GM19035 (cell line): ENCODE measurements at regions not wholly inside any gene's neighbourhood (a gene's known extent, or its start where the extent isn't known, plus 50 kb on each side); places are given as distances from the start of the nearest gene placed in this dataset.
"Not testable (repeated sequence)": the region's sequence is repeated elsewhere in the genome, so short reads cannot be mapped to it uniquely, and the experiment has no call there.

Source experiments
- ATAC-seq: cut with Tn5 transposase; IDR thresholded peaks from one replicate; pipeline ENCODE4 v1.9.1; 2021; ENCODE audit not compliant: unreplicated experiment

DNA sequence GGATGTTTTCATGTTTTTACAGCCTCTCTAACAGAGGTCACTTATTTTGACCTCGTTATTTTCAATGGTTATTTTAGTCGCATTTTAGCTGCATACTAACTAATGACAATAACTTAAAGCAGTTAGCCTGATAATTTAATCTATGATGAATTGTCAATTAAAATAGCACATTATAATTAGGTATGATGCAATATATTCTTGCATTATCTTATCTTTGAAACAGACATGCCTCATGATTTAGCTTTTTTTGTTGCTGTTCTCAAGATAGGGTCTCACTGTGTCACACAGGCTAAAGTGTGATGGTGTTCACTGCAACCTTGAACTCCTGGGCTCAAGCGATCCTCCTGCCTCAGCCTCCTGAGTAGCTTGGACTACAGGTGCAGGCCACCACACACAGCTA lies 126.4 kb downstream of the KBTBD2 start:
- ATAC-seq, result no peak

DNA sequence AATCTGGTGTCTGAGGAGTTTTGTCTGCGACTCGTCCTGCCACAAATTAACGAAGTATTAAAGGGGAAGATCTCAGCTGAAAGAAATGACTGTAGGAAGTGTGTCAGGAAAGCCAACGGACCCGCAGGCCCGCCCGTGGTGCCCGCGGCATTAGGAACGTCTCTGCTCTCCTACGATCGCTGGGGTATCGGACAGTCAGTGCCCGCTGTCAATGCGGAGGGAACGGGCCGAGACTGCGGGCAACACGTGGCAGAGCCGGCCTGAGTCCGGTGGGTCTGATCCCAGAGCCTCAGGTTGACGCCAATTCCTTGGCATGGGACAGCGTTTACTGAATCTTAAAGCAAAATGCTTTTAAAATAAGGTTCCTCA lies 128.7 kb downstream of the KBTBD2 start:
- ATAC-seq, result no peak

DNA sequence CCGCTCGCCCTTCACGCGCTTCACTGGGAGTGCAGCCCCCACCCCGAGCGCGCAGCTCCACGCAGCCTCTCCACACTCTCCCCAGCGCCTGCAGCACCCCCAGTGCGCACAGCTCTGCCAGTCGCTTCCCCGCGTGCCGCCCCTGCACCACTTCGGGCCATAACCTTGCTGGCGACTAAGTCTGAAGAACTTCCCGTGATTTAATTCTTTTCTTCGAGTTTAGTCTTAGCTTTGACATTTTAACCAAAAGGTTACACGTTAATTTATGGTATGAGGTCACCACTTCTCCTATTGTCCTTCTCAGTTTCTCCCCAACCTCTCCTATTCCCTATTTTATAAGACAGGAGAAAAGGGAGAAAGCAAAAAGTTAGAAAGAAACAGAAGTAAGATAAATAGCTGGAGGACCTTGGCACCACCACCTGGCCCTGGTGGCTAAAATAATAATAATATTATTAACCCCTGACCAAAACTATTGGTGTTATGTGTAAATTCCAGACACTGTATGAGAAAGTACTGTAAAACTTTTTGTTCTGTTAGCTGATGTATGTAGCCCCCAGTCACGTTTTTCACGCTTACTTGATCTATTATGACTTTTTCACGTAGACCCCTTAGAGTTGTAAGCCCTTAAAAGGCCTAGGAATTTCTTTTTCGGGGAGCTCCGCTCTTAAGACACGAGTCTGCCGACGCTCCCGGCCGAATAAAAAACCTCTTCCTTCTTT lies 129.2 kb downstream of the KBTBD2 start:
- ATAC-seq, result not testable (repeated sequence)

DNA sequence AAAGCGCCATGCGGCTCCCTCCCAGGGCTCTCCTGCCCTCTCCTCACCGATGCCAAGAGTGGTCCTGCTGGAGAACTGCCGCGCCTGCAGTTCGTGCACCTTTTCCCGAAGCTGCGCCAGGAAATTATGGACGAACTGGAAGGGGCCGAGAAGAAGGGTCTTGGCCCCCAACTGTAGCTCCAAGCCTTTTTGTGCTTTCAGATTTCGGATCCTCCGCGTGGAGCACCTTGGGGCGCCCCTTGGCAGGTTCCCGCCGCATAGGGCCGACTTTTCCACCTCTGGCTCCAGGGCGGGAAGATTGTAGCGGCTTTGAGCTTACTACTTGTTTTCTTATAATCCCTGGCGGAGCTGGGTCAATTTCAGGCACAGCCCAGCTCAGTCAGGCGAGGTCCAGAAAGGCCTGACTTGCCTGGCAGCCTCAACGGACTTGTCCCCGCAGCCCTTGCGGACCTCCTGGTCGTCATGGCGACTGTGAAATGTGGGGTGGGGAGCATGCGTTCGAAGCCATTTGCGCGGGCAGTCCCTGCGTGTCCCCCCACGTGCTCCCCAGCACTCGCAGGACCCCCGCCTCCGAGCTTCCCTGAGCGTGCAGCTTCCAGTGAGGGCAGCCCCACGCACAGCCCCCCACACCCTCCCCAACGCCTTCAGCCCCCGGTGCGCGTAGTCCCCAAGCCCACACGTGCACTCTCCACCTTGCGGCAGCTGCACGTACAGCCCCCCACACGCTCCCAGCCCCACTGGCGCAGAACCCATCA lies 129.9 kb downstream of the KBTBD2 start:
- no peak for ATAC-seq

DNA sequence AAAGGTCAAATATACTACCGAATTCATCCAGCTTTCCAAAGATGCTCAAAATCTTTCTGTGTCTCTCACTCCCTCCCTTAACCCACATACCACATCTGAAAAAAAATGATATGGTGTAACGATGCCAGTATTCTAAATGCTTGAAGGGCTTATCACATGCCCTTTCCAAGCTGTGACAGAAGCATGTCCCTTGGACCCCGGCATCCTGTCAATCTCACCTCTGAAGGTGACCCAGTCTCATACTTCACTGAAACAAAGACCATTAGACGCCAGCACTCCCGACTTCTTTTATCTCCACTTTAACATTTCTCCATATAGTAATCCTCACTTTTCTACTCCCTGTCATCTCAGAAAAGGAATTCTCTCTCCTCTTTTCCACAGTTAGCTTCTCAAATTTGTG lies 130.8 kb downstream of the KBTBD2 start:
- ATAC-seq, result not testable (repeated sequence)

DNA sequence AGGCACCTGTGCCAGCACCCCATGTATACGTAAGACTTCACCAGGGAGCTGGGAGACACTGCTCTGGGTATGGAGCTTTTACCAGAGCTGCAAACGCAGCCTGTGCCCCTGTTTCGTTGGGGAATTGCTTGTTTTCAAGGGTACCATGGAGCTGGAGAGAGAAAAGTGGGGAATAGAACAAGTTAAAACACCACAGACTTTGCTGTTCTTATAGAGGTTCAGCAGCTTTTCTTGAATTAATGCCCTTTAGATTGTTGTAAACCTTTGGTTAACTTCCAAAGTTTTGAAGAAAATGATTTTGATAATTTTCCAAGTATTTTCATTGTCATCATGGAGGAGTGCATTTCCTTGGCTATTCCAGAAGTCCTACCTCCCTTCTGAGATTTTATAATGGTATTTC lies 131.7 kb downstream of the KBTBD2 start:
- ATAC-seq, result not testable (repeated sequence)

DNA sequence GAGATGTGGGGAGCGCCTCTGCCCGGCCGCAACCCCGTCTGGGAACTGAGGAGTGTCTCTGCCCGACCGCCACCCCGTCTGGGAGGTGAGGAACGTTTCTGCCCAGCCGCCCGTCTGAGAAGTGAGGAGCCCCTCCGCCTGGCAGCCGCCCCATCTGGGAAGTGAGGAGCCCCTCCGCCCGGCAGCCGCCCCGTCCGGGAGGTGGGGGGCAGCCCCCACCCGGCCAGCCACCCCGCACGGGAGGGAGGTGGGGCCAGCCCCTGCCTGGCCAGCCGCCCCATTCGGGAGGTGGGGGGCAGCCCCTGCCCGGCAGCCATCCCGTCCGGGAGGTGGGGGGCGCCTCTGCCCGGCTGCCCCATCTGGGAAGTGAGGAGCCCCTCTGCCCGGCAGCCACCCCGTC lies 137.7 kb downstream of the KBTBD2 start:
- ATAC-seq, result not testable (repeated sequence)

DNA sequence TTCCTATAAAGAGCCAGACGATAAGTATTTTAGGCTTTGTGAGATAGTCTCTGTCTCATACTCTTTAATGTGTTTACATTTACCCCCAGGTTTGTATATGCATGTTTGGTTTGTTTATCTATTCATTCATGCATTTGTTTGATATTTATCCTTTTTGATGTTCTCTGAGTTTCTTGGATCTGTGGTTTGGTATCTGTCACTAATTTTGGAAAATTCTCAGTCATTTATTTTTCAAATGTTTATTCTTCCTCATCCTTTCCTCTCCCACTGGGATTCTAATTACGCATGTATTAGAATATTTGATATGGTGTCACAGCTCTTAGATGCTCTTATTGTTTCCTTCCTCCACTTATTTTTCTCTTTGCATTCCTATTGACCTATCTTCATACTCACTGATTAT lies 143.2 kb downstream of the KBTBD2 start:
- not testable (repeated sequence) for ATAC-seq

DNA sequence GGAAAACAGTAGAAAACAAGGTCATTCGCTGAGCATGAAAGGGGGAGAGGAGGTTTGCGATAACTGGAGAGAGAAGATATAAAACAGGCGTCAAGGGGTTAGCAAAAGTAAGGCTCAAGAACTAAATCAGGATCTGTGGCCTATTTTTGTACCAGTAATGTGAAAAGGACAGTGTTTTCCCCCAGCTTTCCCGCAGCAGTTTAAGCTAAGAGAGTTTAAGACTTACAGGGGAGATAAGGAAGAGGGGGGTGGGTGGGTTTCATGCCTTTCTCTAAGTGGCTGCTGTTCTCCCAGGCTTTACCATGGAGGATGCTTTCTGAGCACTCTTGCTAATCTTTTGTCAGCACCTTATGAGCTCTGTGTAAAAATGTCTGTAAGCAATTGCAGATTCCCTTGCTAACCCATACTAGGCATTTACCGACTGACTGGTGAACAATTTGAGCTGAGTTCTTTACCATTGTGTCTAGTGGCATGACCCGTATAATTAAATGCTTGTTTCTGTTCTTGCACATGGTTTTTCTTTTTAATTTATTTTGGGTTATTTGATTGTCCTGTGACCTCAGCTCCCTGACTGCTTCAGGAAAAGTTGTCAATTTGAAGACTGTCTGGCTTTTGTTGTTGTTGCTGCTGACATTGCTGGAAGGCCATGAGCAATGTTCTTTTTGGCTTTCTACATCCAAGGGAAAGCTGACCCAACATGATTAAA lies 144.0 kb downstream of the KBTBD2 start:
- ATAC-seq, result not testable (repeated sequence)

DNA sequence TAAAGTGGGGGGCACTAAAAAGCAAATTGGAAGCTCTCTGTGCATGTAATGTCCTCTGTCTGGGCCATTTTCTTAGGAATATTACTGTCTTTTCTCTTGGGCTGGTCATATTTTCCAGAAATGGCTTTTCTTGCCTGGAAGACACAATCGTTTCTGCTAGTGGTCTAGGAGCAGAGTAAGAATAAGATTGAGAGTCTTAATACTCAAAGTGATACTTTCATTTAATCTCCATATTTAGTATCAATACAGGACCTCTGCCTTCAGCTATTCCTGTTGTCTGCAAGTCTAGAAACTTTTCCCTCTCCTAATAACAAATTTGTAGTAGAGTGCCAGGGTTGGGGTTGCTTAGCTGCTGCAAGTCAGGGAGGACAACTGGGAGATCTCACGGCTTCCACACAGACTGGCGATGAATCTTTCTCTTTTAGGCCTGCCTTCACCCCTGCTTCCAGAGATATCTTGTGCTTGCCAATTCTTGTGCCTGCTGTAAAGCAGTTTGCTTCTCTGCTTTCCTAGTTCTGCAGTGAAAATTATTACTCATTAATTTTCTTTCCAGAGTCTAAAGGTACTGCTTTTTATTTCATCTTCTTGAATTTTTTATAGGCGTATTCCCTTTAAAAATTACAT lies 149.6 kb downstream of the KBTBD2 start:
- ATAC-seq, result not testable (repeated sequence)

DNA sequence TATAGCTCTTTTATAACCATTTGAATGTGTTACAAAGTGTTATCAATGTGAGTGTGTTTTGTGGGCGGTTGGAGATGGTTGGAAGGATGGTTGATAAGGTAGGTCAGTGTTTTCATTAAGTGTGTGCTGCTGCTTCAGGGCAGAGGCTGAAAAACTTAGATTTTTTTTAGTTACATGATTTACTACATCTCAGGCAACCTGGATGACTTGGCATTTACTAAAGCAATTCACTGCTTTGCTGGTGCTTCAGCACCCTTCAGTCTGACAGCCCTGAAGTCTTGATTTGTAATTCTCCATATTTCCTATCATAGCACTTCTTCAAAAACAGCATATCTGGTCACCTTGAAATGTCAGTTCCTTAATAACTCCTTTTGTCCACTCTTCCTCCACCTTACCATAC lies 151.8 kb downstream of the KBTBD2 start:
- ATAC-seq, result not testable (repeated sequence)

DNA sequence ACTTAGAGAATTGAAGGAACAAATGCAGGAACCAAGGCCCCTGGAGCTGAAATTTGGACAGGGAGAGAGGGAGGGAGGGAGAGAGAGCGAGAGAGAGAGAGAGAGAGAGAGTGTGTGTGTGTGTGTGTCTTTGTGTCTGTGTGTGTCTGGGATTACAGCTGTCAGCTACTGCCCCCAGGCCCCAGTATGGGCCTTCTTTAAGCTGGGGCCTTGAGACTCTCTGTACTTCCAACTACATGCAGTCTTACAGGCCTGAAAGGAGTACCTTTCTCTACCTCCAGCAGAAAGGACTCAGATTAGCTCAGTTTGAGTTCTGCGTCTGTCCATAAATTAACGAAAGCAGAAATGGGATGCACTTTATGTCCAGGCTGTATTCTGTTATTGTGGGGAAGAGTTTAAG lies 153.2 kb downstream of the KBTBD2 start:
- ATAC-seq, result not testable (repeated sequence)

DNA sequence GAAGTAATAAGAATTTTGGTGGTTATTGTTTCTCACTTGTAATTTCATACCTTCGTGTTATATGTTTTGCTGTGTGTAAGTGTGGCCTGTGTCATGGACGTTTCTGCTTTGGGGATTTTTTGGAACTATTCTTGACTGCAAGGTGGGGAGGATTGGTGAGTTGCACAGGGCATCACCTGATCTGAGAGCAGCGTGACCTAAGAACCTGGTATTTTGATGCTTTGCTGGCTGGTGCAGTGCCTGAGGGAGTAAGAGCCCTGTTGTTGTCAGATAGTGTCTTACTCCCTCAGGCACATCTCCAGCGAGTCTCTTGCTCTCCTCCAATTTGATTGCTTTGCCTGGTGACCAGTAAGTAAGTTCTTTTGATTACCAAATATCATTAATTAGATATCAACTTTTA lies 158.8 kb downstream of the KBTBD2 start:
- ATAC-seq, result not testable (repeated sequence)

DNA sequence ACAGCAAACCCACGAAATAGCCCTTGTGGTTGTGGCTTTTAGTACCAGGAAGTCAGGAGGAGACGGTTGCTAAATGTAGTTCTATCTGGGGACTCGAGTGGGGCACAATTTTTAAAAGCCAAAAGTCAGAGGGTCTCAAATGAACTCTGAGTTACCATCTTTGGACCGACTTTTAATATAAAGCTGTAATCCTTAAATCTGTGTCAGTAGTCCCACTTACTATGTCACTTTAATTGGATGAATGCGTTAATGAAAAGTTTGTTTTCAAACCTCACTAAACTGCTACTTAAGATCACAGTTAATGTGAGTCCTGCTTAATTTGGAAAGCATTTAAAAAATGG lies 162.3 kb downstream of the KBTBD2 start:
- ATAC-seq, result not testable (repeated sequence)

DNA sequence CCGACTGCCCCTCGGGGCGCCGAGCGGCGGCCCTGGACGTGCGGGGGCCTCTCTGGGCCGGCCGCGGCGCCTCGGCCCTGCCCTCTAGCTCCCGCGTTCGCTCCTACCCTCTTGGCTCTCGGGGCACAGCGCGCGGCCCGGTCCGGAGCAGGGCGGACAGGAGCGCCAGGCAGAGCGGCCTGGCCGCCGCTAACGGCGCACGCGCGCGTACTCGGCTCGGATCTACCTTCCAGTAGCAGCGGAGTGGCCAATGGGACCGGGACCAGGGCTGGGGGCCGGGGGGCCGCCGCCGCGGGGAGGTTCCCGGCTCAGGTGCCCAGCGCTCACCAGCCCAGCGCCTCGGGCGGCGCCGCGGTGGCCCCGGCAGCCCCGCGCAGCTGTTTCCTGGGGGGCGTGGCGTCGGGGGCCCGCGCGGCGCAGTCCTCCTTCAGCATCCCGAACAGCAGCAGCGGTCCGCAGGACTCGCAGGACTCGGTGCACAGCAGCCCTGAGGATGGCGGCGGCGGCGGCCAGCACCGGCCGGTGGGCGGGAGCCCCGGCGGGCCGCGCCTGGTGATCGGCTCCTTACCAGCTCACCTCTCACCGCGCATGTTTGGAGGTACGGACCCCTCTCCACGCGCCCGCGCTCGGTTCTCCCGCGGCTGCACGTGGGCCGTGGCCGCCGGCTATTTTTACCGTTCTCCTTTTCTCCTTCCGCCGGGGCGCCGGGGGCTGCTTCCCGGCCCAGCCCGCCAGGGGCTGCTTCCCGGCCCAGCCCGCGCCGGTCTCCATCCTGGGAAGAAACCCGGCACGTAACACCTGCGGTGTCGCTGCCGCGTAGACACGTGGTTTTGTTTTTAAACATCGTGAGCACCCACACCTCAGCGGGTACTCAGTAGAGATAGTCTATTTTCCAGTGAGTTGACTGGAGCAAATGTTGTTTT lies 162.9 kb downstream of the KBTBD2 start:
- peak; percentile 77 for ATAC-seq

DNA sequence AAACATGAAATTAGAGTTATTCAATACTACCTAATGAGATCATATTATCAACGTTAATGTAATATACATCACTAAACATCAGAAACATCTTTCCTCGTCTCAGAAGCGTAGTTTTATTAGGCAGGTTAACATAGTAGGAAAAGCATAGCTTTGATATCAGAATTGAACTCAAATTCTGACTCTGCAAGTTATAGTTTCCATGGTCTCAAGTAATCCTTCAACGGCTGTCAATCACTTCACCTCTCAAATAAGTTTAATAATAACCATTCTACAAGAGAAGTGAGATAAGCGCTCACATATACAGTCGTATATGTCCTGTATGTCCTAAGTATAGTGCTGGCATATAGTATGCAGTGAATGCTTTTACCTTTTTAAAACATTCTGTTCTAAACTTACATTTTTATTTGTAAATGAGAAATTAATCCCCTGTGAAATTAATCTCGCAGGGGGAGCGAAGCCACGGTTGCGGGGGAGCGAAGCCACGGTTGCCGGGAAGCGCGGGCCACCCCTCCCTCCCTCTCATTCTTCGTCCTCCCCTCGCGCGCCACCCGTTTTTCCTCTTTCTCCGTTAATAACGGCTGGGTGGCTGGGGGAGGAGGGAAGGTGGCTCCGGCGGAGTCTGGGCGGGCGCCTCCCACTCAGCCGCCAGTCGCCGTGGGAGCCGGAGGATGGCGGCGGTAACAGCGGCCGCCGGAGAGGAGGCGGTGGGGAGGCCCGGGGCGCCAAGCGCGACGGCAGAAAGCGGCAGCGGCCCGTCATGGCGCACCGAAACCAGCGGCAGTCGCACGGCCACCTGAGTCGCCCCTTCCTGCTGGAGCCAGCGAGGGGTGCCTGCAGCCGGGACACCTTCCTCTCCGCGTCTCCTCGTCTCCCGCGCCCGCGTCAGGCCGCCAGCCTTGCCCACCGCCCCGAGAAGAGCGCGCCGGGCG lies 163.8 kb downstream of the KBTBD2 start:
- peak; percentile 62 for ATAC-seq

DNA sequence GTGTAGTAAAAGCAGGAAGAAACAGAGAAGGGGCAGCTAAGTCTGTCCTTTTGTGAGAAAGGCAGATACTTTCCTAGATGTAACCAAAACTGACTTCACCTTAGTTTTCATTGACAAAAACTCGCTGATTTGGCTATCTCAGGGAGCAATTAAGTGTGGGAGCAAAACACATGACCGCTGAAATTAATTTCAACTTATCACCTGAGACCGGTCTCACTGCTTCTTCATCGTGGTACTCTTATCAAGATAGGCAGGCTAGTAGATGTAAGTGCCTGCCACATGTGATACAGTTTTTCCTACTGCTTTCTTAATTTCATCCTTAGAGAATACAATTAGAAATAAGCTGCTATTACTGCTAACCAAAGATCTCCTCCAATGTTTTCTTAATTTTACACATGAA lies 168.7 kb downstream of the KBTBD2 start:
- ATAC-seq, result not testable (repeated sequence)

DNA sequence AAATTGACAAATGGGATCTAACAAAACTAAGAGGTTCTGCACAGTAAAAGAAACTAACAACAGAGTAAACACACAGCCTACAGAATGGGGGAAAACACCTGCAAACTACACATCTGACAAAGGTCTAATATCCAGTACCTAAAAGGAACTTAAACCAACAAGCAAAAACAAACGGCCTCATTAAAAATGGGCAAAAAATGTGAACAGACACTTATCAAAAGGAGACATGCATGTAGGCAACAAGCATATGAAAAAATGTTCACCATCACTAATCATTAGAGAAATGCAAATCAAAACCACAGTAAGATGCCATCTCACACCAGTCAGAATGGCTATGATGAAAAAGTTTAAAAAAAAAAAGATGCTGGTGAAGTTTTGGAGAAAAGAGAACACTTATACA lies 197.4 kb downstream of the KBTBD2 start:
- ATAC-seq, result no peak
